Muscle layer of duodenum (tissue), 2 donors: ENCODE measurements at regions not wholly inside any gene's neighbourhood (a gene's known extent, or its start where the extent isn't known, plus 50 kb on each side); places are given as distances from the start of the nearest gene placed in this dataset.
"Not testable (repeated sequence)": the region's sequence is repeated elsewhere in the genome, so short reads cannot be mapped to it uniquely, and the experiment has no call there.

Experiments used
- H3K27ac ChIP-seq: one replicate; pipeline ENCODE4 v1.7.0; 2013; ENCODE audit warnings: mild to moderate bottlenecking, low read length
- H3K27me3 ChIP-seq: one replicate; pipeline ENCODE4 v1.7.0; 2013; ENCODE audit warnings: low read depth, mild to moderate bottlenecking, control low read depth, low read length
- H3K36me3 ChIP-seq, 2 donors: one replicate each; pipeline ENCODE4 v1.7.0; 2013; ENCODE audit warnings: low read length in 2 of 2, control low read depth in 1 of 2, mild to moderate bottlenecking in 1 of 2; ENCODE audit not compliant: insufficient read depth in 2 of 2, control insufficient read depth in 1 of 2
- H3K4me1 ChIP-seq, 2 donors: one replicate each; pipeline ENCODE4 v1.7.0; 2013; ENCODE audit warnings: low read length in 2 of 2, mild to moderate bottlenecking in 2 of 2, control low read depth in 1 of 2, moderate library complexity in 1 of 2; ENCODE audit not compliant: insufficient read depth in 2 of 2, control insufficient read depth in 1 of 2
- H3K4me3 ChIP-seq, 2 donors: one replicate each; pipeline ENCODE4 v1.7.0; 2013; ENCODE audit warnings: low read length in 2 of 2, low read depth in 1 of 2, mild to moderate bottlenecking in 1 of 2
- H3K9me3 ChIP-seq, 2 donors: one replicate each; pipeline ENCODE4 v1.7.0; 2013; ENCODE audit warnings: low read length in 2 of 2, control low read depth in 1 of 2, mild to moderate bottlenecking in 1 of 2; ENCODE audit not compliant: control insufficient read depth in 1 of 2
- donor health status: healthy.

GRCh38 chr4:60724623-60725022 is 475.5 kb upstream of the ADGRL3 start:
- H3K27me3 ChIP-seq: no peaks in the 10 kb centered on the region
- no peaks in the 10 kb centered on the region for H3K4me1 ChIP-seq
- no peak overlapping the region for H3K27ac ChIP-seq
- H3K9me3 ChIP-seq: no peaks in the 10 kb centered on the region
- H3K4me3 ChIP-seq: no peak overlapping the region
- no peaks in the 10 kb centered on the region for H3K36me3 ChIP-seq

- H3K36me3 ChIP-seq: no peaks in the 10 kb centered on the region
- H3K9me3 ChIP-seq: no peaks in the 10 kb centered on the region
- H3K4me1 ChIP-seq: no peaks in the 10 kb centered on the region
- H3K27me3 ChIP-seq: no peaks in the 10 kb centered on the region
- no peak overlapping the region for H3K27ac ChIP-seq
- H3K4me3 ChIP-seq: no peak overlapping the region
These were observed 473.3 kb upstream of the ADGRL3 start for GRCh38 chr4:60726779-60727178.

- no peaks in the 10 kb centered on the region for H3K4me1 ChIP-seq
- no peaks in the 10 kb centered on the region for H3K9me3 ChIP-seq
- H3K27ac ChIP-seq: no peak overlapping the region
- no peaks in the 10 kb centered on the region for H3K27me3 ChIP-seq
- H3K4me3 ChIP-seq: no peak overlapping the region
- H3K36me3 ChIP-seq: no peaks in the 10 kb centered on the region
These were observed 470.9 kb upstream of the ADGRL3 start for GRCh38 chr4:60729194-60729593.

GRCh38 chr4:60729764-60730163 is 470.4 kb upstream of the ADGRL3 start:
- not testable (repeated sequence) for H3K4me1 ChIP-seq, H3K4me3 ChIP-seq, H3K9me3 ChIP-seq, H3K27ac ChIP-seq, H3K36me3 ChIP-seq, H3K27me3 ChIP-seq

- Histone ChIP-seq H3K4me3 (no peak overlapping the region), H3K27ac (no peak overlapping the region), H3K36me3 (no peaks in the 10 kb centered on the region), H3K4me1 (no peaks in the 10 kb centered on the region), H3K27me3 (no peaks in the 10 kb centered on the region), H3K9me3 (peaks cover 0 to 2% of the 10 kb centered on the region in 2 donors)
These were observed 462.3 kb upstream of the ADGRL3 start for GRCh38 chr4:60737858-60738257.

- Histone ChIP-seq H3K27ac (no peak overlapping the region), H3K9me3 (no peaks in the 10 kb centered on the region), H3K36me3 (no peaks in the 10 kb centered on the region), H3K27me3 (no peaks in the 10 kb centered on the region), H3K4me3 (no peak overlapping the region), H3K4me1 (no peaks in the 10 kb centered on the region)
These were observed 456.5 kb upstream of the ADGRL3 start for GRCh38 chr4:60743654-60744053.

- no peak overlapping the region for H3K27ac ChIP-seq
- no peaks in the 10 kb centered on the region for H3K4me1 ChIP-seq
- no peak overlapping the region for H3K4me3 ChIP-seq
- H3K36me3 ChIP-seq: no peaks in the 10 kb centered on the region
- H3K9me3 ChIP-seq: no peaks in the 10 kb centered on the region
- H3K27me3 ChIP-seq: no peaks in the 10 kb centered on the region
These were observed 455.4 kb upstream of the ADGRL3 start for GRCh38 chr4:60744767-60745166.

- Histone ChIP-seq H3K4me3 (no peak overlapping the region), H3K36me3 (no peaks in the 10 kb centered on the region), H3K27me3 (no peaks in the 10 kb centered on the region), H3K9me3 (no peaks in the 10 kb centered on the region), H3K27ac (no peak overlapping the region), H3K4me1 (no peaks in the 10 kb centered on the region)
These were observed 454.1 kb upstream of the ADGRL3 start for GRCh38 chr4:60745800-60746571.

GRCh38 chr4:60750962-60751361 is 449.2 kb upstream of the ADGRL3 start:
- Histone ChIP-seq H3K4me3 (no peak overlapping the region), H3K9me3 (no peaks in the 10 kb centered on the region), H3K27ac (no peak overlapping the region), H3K4me1 (no peaks in the 10 kb centered on the region), H3K36me3 (no peaks in the 10 kb centered on the region), H3K27me3 (no peaks in the 10 kb centered on the region)

GRCh38 chr4:60757986-60758680 is 442.0 kb upstream of the ADGRL3 start:
- no peaks in the 10 kb centered on the region for H3K27me3 ChIP-seq
- H3K36me3 ChIP-seq: no peaks in the 10 kb centered on the region
- H3K9me3 ChIP-seq: no peaks in the 10 kb centered on the region
- H3K27ac ChIP-seq: no peak overlapping the region
- no peak overlapping the region for H3K4me3 ChIP-seq
- no peaks in the 10 kb centered on the region for H3K4me1 ChIP-seq

- Histone ChIP-seq H3K9me3 (no peaks in the 10 kb centered on the region), H3K4me3 (no peak overlapping the region), H3K4me1 (no peaks in the 10 kb centered on the region), H3K36me3 (no peaks in the 10 kb centered on the region), H3K27me3 (no peaks in the 10 kb centered on the region), H3K27ac (no peak overlapping the region)
These were observed 440.4 kb upstream of the ADGRL3 start for GRCh38 chr4:60759518-60760245.
